ENCODE measurements at regions not wholly inside any gene's neighbourhood (a gene's known extent, or its start where the extent isn't known, plus 50 kb on each side); places are given as distances from the start of the nearest gene placed in this dataset.

GRCh38 chr7:112858838-112859237 is 68.6 kb upstream of the TMEM168 start:
- Histone ChIP-seq H2BK12ac (ENCODE audit: low read depth, low read length) (no peak overlapping the region), H3K4me1 (replicated peaks in 1 of 4; ENCODE audit: control insufficient read depth in 3 of 4, insufficient read depth in 4 of 4, low read length in 3 of 4) (no peaks in the 10 kb centered on the region), H3K4me3 (ENCODE audit: extremely low read depth in 1 of 4, insufficient read depth in 2 of 4, low read depth in 3 of 4, low read length in 4 of 4) (no peak overlapping the region), H3K27me3 (replicated peaks in 1 of 4; ENCODE audit: control insufficient read depth in 3 of 4, extremely low read depth in 1 of 4, insufficient read depth in 3 of 4, low read length in 3 of 4) (no peaks in the 10 kb centered on the region), H2AK5ac (ENCODE audit: low read depth, low read length) (no peak overlapping the region), H3K9me3 (ENCODE audit: insufficient read depth in 2 of 2, low read depth in 1 of 2, low read length in 1 of 2) (no peaks in the 10 kb centered on the region), H2BK15ac (ENCODE audit: low read length) (no peak overlapping the region), H4K91ac (replicated peaks; ENCODE audit: insufficient read length, low read length) (no peak overlapping the region), H3K23me2 (ENCODE audit: low read depth, low read length) (no peaks in the 10 kb centered on the region), H4K5ac (ENCODE audit: insufficient read length, low read depth, low read length) (no peak overlapping the region), H3K36me3 (ENCODE audit: control insufficient read depth in 2 of 4, insufficient read depth in 4 of 4, low read length in 3 of 4) (no peaks in the 10 kb centered on the region; a peak in 1 of 8 replicates), H3K27ac (ENCODE audit: low read depth, low read length) (no peak overlapping the region), H4K20me1 (replicated peaks in 1 of 2; ENCODE audit: control insufficient read depth in 1 of 2, insufficient read depth in 2 of 2, low read length in 2 of 2) (peaks cover 0 to 2% of the 10 kb centered on the region in 2 experiments), H3K79me1 (ENCODE audit: low read depth, low read length) (no peaks in the 10 kb centered on the region), H3K23ac (ENCODE audit: insufficient read length) (no peak overlapping the region), H3K14ac (ENCODE audit: insufficient read length) (no peak overlapping the region), H3K4me2 (ENCODE audit: insufficient read depth in 1 of 2, low read depth in 2 of 2, low read length in 2 of 2) (no peak overlapping the region), H3K56ac (replicated peaks; ENCODE audit: insufficient read length, low read depth, low read length) (no peak overlapping the region), H3K4ac (replicated peaks; ENCODE audit: insufficient read length, low read depth, low read length) (no peak overlapping the region), H2BK20ac (ENCODE audit: low read length) (no peak overlapping the region), H3K79me2 (ENCODE audit: control insufficient read depth in 1 of 2, insufficient read depth in 2 of 2, low read length in 2 of 2) (no peaks in the 10 kb centered on the region; a peak in 1 of 4 replicates), H3K18ac (ENCODE audit: extremely low read depth, low read length) (no peak overlapping the region), H3K9ac (replicated peaks in 1 of 4; ENCODE audit: extremely low read depth in 1 of 4, low read depth in 3 of 4, low read length in 3 of 4) (no peak overlapping the region), H2BK120ac (replicated peaks; ENCODE audit: low read depth, low read length) (no peak overlapping the region), H2BK5ac (ENCODE audit: low read depth, low read length) (no peak overlapping the region), H4K8ac (ENCODE audit: extremely low read depth, insufficient read depth, low read length) (no peak overlapping the region), H2AFZ (ENCODE audit: low read length) (no peak overlapping the region)
- WGBS, 2 experiments (ENCODE audit: extremely low coverage in 1 of 2, insufficient coverage in 1 of 2, insufficient read length in 1 of 2, insufficient replicate concordance in 2 of 2, low coverage in 1 of 2, low lambda C conversion rate in 2 of 2, missing lambda C conversion rate in 1 of 2), result 85% methylated on average over 2 of the region's 2 CpGs; no CpG with 5 or more reads in 1 of the 2 experiments
- FAIRE-seq (no peak), DNase-seq (ENCODE audit: low read depth in 1 of 2, low spot score in 2 of 2) (no peak)
- ChIA-PET POLR2A (ENCODE audit: partially characterized antibody) (no interaction called here), CTCF (ENCODE audit: partially characterized antibody) (interaction anchor here (1.9 to 2.3 kb wide), 2 partner anchors 10 to 23 kb away, joined by 5 to 15 read pairs; no protein-coding TSS in a partner anchor)
- no peak for TF ChIP-seq ASH2L (IDR thresholded peaks at IDR 0.05; ENCODE audit: low read length)
- no peak for TF ChIP-seq CBX8 (IDR thresholded peaks at IDR 0.05; ENCODE audit: borderline replicate concordance, low read depth, low read length)
- TF ChIP-seq SP4 (IDR thresholded peaks at IDR 0.05; ENCODE audit: low read length), result no peak
- no peak for TF ChIP-seq HDAC2 (IDR thresholded peaks at IDR 0.05; ENCODE audit: borderline replicate concordance in 1 of 2, low read depth in 2 of 2, low read length in 2 of 2)
- TF ChIP-seq POU5F1 (IDR thresholded peaks at IDR 0.05; ENCODE audit: low read depth, low read length), result no peak
- no peak for TF ChIP-seq SIN3A (conservative IDR thresholded peaks at IDR 0.05 in 1 of 2, IDR thresholded peaks at IDR 0.05 in 1 of 2; ENCODE audit: low read depth in 1 of 2, low read length in 2 of 2)
